ENCODE measurements at regions not wholly inside any gene's neighbourhood (a gene's known extent, or its start where the extent isn't known, plus 50 kb on each side); places are given as distances from the start of the nearest gene placed in this dataset.

DNA sequence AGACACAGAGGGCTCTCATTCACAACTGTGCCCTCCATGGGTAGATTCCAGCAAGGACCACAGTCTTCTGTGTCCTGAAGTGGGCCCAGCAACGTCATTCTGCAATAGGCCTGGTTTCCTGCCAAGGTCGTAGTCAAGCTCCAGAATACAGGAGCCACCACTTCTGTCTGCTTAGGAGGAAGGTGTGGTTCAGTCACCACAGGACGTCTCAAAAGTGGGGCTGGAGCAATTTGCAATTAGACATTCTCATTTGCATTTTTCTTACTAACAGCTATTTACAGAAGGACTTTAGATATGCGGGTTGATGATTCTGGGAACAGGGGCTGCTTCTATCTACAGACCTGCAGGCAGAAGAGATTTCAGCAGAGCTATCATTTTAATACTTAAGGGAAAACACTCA lies 58.7 kb upstream of the MYRIP start:
- TF ChIP-seq, protein P1, sequence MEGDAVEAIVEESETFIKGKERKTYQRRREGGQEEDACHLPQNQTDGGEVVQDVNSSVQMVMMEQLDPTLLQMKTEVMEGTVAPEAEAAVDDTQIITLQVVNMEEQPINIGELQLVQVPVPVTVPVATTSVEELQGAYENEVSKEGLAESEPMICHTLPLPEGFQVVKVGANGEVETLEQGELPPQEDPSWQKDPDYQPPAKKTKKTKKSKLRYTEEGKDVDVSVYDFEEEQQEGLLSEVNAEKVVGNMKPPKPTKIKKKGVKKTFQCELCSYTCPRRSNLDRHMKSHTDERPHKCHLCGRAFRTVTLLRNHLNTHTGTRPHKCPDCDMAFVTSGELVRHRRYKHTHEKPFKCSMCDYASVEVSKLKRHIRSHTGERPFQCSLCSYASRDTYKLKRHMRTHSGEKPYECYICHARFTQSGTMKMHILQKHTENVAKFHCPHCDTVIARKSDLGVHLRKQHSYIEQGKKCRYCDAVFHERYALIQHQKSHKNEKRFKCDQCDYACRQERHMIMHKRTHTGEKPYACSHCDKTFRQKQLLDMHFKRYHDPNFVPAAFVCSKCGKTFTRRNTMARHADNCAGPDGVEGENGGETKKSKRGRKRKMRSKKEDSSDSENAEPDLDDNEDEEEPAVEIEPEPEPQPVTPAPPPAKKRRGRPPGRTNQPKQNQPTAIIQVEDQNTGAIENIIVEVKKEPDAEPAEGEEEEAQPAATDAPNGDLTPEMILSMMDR (IDR thresholded peaks at IDR 0.05 in 4 of 5, conservative IDR thresholded peaks at IDR 0.05 in 1 of 5): no peak
- no peak for TF ChIP-seq POLR2A (IDR thresholded peaks at IDR 0.05)

All from gastrocnemius medialis (tissue), 4 donors.